ENCODE measurements at regions not wholly inside any gene's neighbourhood (a gene's known extent, or its start where the extent isn't known, plus 50 kb on each side); places are given as distances from the start of the nearest gene placed in this dataset.
"Not testable (repeated sequence)": the region's sequence is repeated elsewhere in the genome, so short reads cannot be mapped to it uniquely, and the experiment has no call there.

DNA sequence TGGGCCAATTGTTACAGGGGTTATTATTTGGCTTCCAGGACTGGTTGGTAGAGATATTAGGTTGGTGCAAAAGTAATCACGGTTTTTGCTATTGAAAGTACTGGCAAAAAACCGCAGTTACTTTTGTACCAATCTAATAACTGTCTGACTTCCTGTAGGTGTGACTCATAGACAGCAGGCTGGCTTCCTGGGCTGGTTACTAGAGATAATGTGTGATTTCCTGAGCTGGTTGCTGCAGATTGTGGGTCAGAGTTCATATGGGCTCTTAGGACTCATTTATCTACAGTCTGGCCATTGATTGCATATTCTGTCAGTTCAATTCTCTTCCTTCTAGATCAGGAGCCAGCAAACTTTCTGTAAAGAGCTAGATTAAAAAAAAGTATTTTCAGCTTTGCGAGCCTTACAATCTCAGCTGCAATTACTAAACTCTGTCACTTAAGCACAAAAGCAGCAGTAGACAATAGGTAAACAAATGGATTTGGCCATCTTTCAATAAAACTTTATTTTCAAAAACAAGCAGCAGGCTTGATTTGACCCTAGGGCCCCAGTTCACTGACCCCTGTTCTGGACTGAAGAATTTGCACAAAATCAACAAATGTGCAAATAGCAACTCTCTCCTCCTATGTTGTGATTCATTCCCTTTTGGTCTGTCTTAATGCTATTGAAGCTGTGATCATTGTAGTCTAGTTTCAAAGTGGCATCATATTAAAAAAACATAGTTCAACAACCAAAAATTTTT is 50.8 kb upstream of the BOD1L1 start:
- TF ChIP-seq, protein P1, sequence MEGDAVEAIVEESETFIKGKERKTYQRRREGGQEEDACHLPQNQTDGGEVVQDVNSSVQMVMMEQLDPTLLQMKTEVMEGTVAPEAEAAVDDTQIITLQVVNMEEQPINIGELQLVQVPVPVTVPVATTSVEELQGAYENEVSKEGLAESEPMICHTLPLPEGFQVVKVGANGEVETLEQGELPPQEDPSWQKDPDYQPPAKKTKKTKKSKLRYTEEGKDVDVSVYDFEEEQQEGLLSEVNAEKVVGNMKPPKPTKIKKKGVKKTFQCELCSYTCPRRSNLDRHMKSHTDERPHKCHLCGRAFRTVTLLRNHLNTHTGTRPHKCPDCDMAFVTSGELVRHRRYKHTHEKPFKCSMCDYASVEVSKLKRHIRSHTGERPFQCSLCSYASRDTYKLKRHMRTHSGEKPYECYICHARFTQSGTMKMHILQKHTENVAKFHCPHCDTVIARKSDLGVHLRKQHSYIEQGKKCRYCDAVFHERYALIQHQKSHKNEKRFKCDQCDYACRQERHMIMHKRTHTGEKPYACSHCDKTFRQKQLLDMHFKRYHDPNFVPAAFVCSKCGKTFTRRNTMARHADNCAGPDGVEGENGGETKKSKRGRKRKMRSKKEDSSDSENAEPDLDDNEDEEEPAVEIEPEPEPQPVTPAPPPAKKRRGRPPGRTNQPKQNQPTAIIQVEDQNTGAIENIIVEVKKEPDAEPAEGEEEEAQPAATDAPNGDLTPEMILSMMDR (IDR thresholded peaks at IDR 0.05; ENCODE audit: low read depth, low read length, missing control alignments), result no peak
- H3K4me3 ChIP-seq (ENCODE audit: low read depth, low read length), result no peak overlapping the region
- DNase-seq (ENCODE audit: low read depth), result no peak

DNA sequence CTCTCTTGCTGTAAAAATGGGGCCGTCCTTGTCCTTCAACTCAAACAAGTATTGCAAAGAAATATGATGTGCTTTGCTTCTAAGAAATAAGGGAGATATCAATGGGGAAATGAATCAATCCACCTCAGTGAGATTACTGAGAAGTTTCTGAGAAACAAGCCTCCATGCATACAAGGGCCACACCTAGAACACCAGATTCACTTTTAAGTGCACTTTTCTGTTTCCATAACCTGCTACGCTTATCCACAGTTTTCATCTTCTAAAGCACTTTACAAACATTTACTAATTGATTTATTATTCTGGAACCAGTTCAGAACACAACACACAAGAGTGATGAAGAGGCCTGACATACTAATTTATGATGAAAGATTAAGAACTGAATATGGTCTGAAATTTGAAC is 54.0 kb upstream of the BOD1L1 start:
- H3K4me3 ChIP-seq (ENCODE audit: low read depth, low read length), result no peak overlapping the region
- DNase-seq (ENCODE audit: low read depth), result no peak
- TF ChIP-seq, protein P1 (IDR thresholded peaks at IDR 0.05; ENCODE audit: low read depth, low read length, missing control alignments), result no peak

GRCh38 chr4:13694256-13694655 is 66.7 kb upstream of the BOD1L1 start:
- no peak for DNase-seq (ENCODE audit: low read depth)
- TF ChIP-seq, protein P1 (IDR thresholded peaks at IDR 0.05; ENCODE audit: low read depth, low read length, missing control alignments), result no peak

GRCh38 chr4:13698296-13698695 is 70.8 kb upstream of the BOD1L1 start:
- no peak overlapping the region for H3K4me3 ChIP-seq (ENCODE audit: low read depth, low read length)
- TF ChIP-seq, protein P1 (IDR thresholded peaks at IDR 0.05; ENCODE audit: low read depth, low read length, missing control alignments), result no peak
- DNase-seq (ENCODE audit: low read depth), result no peak

More at GRCh38 chr4:13694256-13694655, 66.7 kb upstream of the BOD1L1 start:
- H3K4me3 ChIP-seq (ENCODE audit: low read depth, low read length), result no peak overlapping the region

- no peak overlapping the region for H3K4me3 ChIP-seq (ENCODE audit: low read depth, low read length)
- DNase-seq (ENCODE audit: low read depth), result no peak
- TF ChIP-seq, protein P1 (IDR thresholded peaks at IDR 0.05; ENCODE audit: low read depth, low read length, missing control alignments), result no peak
Observed at GRCh38 chr4:13700021-13700857, 72.7 kb upstream of the BOD1L1 start.

DNA sequence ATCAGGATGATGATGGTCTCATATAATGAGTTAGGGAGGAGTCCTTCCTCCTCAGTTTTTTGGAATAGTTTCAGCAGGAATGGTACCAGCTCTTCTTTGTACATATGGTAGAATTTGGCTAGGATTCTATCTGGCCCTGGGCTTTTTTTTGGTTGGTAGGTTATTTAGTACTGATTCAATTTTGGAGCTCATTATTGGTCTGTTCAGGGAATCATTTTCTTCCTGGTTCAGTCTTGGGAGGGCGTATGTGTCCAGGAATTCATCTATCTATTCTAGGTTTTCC is 73.3 kb upstream of the BOD1L1 start:
- H3K4me3 ChIP-seq (ENCODE audit: low read depth, low read length); DNase-seq (ENCODE audit: low read depth): not testable (repeated sequence)

GRCh38 chr4:13701937-13702446 is 74.5 kb upstream of the BOD1L1 start:
- TF ChIP-seq, protein P1 (IDR thresholded peaks at IDR 0.05; ENCODE audit: low read depth, low read length, missing control alignments), result no peak
- DNase-seq (ENCODE audit: low read depth), result no peak

More at GRCh38 chr4:13701937-13702446, 74.5 kb upstream of the BOD1L1 start:
- no peak overlapping the region for H3K4me3 ChIP-seq (ENCODE audit: low read depth, low read length)

Measured in GM12864 (cell line).